ENCODE measurements at regions not wholly inside any gene's neighbourhood (a gene's known extent, or its start where the extent isn't known, plus 50 kb on each side); places are given as distances from the start of the nearest gene placed in this dataset.

DNA sequence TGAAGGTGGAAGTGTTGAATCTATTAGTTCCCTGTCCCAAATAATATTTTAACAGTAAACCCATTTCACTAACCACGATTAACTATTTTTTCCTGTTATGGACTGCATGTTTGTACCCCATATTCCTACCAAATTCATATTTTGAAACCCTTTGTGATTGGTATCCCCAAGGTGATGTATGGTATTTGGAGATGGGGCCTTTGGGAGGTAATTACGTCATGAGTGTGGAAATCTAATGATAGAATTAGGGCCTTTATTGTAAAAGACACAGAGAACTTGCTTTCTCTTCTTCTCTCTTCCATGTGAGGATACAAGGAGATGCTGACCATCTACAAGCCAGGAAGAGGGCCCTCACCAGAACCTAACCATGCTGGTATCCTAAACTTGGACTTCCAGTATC is 744.7 kb downstream of the DTWD2 start:
- no peaks in the 10 kb centered on the region for H3K36me3 ChIP-seq
- no peaks in the 10 kb centered on the region for H3K27me3 ChIP-seq
- H3K9me3 ChIP-seq: no peaks in the 10 kb centered on the region
- no peak overlapping the region for H3K4me3 ChIP-seq
- TF ChIP-seq, protein P1, sequence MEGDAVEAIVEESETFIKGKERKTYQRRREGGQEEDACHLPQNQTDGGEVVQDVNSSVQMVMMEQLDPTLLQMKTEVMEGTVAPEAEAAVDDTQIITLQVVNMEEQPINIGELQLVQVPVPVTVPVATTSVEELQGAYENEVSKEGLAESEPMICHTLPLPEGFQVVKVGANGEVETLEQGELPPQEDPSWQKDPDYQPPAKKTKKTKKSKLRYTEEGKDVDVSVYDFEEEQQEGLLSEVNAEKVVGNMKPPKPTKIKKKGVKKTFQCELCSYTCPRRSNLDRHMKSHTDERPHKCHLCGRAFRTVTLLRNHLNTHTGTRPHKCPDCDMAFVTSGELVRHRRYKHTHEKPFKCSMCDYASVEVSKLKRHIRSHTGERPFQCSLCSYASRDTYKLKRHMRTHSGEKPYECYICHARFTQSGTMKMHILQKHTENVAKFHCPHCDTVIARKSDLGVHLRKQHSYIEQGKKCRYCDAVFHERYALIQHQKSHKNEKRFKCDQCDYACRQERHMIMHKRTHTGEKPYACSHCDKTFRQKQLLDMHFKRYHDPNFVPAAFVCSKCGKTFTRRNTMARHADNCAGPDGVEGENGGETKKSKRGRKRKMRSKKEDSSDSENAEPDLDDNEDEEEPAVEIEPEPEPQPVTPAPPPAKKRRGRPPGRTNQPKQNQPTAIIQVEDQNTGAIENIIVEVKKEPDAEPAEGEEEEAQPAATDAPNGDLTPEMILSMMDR (IDR thresholded peaks at IDR 0.05): no peak
- TF ChIP-seq POLR2A (IDR thresholded peaks at IDR 0.05): no peak
- H3K27ac ChIP-seq: no peak overlapping the region
- DNase-seq: no peak
- H3K4me1 ChIP-seq: no peaks in the 10 kb centered on the region

DNA sequence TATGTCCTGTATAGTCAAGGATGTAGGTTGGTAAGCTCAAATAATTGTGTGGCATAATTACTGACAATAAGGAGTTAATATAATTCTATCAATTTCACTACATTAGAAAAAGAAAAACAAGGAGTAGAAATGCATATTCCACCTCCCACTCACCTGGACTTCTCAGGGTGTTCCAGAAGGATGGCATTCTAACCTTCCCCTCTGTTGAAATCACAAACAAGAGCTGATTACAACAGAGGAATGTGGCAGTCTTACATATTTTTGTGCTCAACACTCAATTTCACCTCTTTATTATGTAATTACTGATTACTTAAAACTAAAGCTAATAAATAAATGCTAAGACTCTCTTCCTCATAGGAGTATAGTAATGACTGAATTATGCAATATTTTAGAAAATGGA is 745.3 kb downstream of the DTWD2 start:
- TF ChIP-seq, protein P1 (IDR thresholded peaks at IDR 0.05): no peak
- no peak for TF ChIP-seq POLR2A (IDR thresholded peaks at IDR 0.05)
- no peaks in the 10 kb centered on the region for H3K27me3 ChIP-seq
- H3K27ac ChIP-seq: no peak overlapping the region
- H3K36me3 ChIP-seq: no peaks in the 10 kb centered on the region
- H3K4me3 ChIP-seq: no peak overlapping the region
- H3K4me1 ChIP-seq: no peaks in the 10 kb centered on the region
- DNase-seq: no peak
- H3K9me3 ChIP-seq: no peaks in the 10 kb centered on the region

DNA sequence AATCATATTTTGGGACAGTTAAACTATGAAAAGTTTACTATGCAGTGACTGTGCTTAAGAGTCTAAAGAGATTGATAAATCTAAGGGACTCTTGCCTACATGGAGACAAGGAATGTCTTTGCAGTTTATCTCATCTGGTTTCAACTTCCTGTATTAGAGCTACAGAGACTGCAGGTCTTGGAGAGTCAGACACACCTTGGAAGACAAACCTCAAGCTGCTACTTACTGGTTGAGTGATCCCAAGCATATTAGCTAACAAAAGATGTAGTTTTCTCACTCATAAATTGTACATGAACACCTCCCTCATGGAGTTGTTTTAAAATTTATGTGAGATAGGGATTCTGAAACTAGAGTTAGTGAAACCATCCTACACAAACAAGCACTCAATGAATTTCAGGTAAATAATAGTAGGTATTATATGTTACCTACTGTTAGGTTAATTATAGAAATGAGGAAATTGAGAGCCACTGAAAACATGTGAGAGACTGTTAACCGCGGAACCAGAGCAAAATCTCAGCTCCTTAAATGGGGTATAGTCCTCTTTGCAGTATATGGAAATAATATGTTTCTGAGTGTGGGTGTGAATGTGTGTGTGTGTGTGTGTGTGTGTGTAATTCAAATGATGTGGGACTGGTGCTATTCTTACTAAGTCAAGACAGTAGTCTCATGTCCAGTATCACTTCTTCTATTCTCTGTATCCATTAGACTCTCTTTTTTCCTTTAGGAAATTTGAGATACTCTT is 752.1 kb downstream of the DTWD2 start:
- DNase-seq: no peak
- Histone ChIP-seq H3K36me3 (no peaks in the 10 kb centered on the region), H3K4me1 (no peaks in the 10 kb centered on the region), H3K27me3 (no peaks in the 10 kb centered on the region), H3K27ac (no peak overlapping the region), H3K9me3 (no peaks in the 10 kb centered on the region), H3K4me3 (no peak overlapping the region)
- TF ChIP-seq, protein P1 (IDR thresholded peaks at IDR 0.05): no peak
- TF ChIP-seq POLR2A (IDR thresholded peaks at IDR 0.05): no peak

DNA sequence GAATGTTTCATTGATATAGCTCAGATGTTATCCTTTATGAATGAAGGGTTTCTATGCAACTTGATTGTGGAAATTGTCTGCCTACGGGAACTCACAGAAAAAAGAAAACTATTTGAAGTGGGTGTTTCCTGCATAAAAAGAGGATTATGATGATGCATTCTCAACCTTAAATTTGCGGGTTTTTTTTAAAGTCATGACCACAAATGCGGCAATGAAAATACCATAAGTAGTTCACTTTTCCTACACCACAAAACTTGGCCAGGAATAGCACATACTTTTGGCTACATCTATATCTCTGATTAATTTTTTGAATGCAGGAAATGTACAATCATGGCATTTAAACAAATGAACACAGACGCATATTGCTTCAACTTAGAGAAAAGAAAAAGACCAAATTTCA is 754.7 kb downstream of the DTWD2 start:
- DNase-seq: no peak
- no peaks in the 10 kb centered on the region for H3K27me3 ChIP-seq
- H3K4me1 ChIP-seq: no peaks in the 10 kb centered on the region
- TF ChIP-seq, protein P1 (IDR thresholded peaks at IDR 0.05): no peak
- TF ChIP-seq POLR2A (IDR thresholded peaks at IDR 0.05): no peak
- no peaks in the 10 kb centered on the region for H3K9me3 ChIP-seq
- no peak overlapping the region for H3K27ac ChIP-seq
- H3K4me3 ChIP-seq: no peak overlapping the region
- no peaks in the 10 kb centered on the region for H3K36me3 ChIP-seq

DNA sequence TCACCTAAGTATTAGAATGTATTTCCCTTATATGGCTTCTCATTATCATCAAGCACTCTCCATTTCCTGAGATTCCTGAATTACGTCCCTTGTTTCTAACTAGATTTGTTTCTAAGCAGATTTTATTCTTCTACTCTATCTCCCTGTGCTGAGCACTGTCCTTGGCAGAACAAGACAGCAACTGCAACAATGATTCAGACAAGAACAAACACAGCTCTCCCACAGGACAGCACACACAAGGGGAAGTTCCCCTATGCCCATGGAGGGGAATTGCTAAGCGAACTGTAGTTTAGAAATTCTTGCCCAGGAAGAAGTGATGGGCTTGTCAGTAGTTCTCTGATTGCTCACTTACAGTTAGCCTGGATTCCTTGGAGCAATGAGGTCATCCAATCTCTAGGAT is 759.9 kb downstream of the DTWD2 start:
- no peaks in the 10 kb centered on the region for H3K27me3 ChIP-seq
- H3K9me3 ChIP-seq: no peaks in the 10 kb centered on the region
- TF ChIP-seq POLR2A (IDR thresholded peaks at IDR 0.05): no peak
- TF ChIP-seq, protein P1 (IDR thresholded peaks at IDR 0.05): no peak
- H3K36me3 ChIP-seq: no peaks in the 10 kb centered on the region
- H3K4me3 ChIP-seq: no peak overlapping the region
- no peak for DNase-seq
- H3K27ac ChIP-seq: no peak overlapping the region
- no peaks in the 10 kb centered on the region for H3K4me1 ChIP-seq

DNA sequence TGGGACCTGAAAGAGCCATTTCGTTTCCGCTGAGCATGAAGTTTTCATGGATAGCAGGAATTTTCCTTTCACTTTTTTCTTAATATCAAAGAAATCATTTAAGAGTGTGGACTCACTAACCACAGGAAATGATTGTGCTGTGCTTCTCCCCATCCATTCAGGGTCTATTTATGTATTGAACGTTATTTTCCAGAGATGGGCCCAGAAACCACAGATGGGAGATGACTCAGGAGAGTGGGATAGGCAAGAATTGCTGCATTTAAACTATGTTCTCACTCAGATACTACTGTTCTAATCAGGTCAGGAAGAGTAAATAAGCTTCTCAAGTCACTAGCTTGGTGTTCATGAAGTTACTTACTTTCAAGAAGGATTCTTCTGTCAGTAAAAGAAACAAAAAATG is 763.8 kb downstream of the DTWD2 start:
- Histone ChIP-seq H3K27me3 (no peaks in the 10 kb centered on the region), H3K9me3 (no peaks in the 10 kb centered on the region), H3K36me3 (no peaks in the 10 kb centered on the region), H3K4me3 (no peak overlapping the region), H3K27ac (no peak overlapping the region), H3K4me1 (no peaks in the 10 kb centered on the region)
- TF ChIP-seq, protein P1 (IDR thresholded peaks at IDR 0.05): no peak
- no peak for TF ChIP-seq POLR2A (IDR thresholded peaks at IDR 0.05)
- DNase-seq: no peak

Data from Peyer's patch (tissue), 4 donors.